AG04450 (cell line): ENCODE measurements at regions not wholly inside any gene's neighbourhood (a gene's known extent, or its start where the extent isn't known, plus 50 kb on each side); places are given as distances from the start of the nearest gene placed in this dataset.

Experiments used
- CTCF ChIA-PET: fragments of 300-600, 350-600 bp; formaldehyde crosslinking; extraction: SDS; loops from one replicate; lab custom pipeline; 2022; ENCODE audit warnings: antibody characterized with exemption, inconsistent platforms; lab: Charles Lee
- POLR2A ChIA-PET: fragments of 350-600 bp; formaldehyde crosslinking; extraction: SDS; loops from one replicate; lab custom pipeline; 2021; ENCODE audit warnings: antibody characterized with exemption, inconsistent platforms; lab: Yijun Ruan, JAX
- DNase-seq: peaks from one replicate; pipeline ENCODE4 v3.0.0-alpha.2; 2011; ENCODE audit warnings: low read depth, low spot score
- H3K27ac ChIP-seq: one replicate; pipeline ENCODE4 v1.5.1; 2012; ENCODE audit warnings: low read depth, low read length, control low read depth
- H3K27me3 ChIP-seq: one replicate; pipeline ENCODE4 v1.6.0; 2012; ENCODE audit warnings: low read length; ENCODE audit not compliant: control insufficient read depth, insufficient read depth
- H3K4me3 ChIP-seq: 2 replicates; pipeline ENCODE4 v1.5.1; 2011; ENCODE audit warnings: mild to moderate bottlenecking, low read depth, low read length, control low read depth
- H3K9me3 ChIP-seq: 2 replicates; pipeline ENCODE4 v1.5.1; 2012; ENCODE audit warnings: low read length; ENCODE audit not compliant: control insufficient read depth, insufficient read depth
- CTCF ChIP-seq: IDR thresholded peaks from 2 replicates; pipeline ENCODE4 v1.5.1; 2011; ENCODE audit warnings: low read depth, low read length, control low read depth, inconsistent platforms

- ChIA-PET POLR2A (no interaction called here), CTCF (no interaction called here)
- Histone ChIP-seq H3K27me3 (no peaks in the 10 kb centered on the region), H3K9me3 (peaks cover 15% of the 10 kb centered on the region; the same call in 1 of the 2 replicates), H3K27ac (no peak overlapping the region), H3K4me3 (no peak overlapping the region)
- no peak for TF ChIP-seq CTCF
- no peak for DNase-seq
Measured at GRCh38 chr7:41134300-41135255, 568.3 kb downstream of the INHBA start.

- no peaks in the 10 kb centered on the region for H3K27me3 ChIP-seq
- DNase-seq = no peak
- no peak overlapping the region for H3K27ac ChIP-seq
- no peak for TF ChIP-seq CTCF
- ChIA-PET POLR2A (no interaction called here), CTCF (interaction anchor here (0.6 kb wide), 1 partner anchor 421 kb away, joined by 3 read pairs; no protein-coding TSS in a partner anchor)
- H3K9me3 ChIP-seq = peaks cover 15% of the 10 kb centered on the region; the same call in 1 of the 2 replicates
- H3K4me3 ChIP-seq = no peak overlapping the region
Measured at GRCh38 chr7:41133690-41134299, 569.1 kb downstream of the INHBA start.

DNA sequence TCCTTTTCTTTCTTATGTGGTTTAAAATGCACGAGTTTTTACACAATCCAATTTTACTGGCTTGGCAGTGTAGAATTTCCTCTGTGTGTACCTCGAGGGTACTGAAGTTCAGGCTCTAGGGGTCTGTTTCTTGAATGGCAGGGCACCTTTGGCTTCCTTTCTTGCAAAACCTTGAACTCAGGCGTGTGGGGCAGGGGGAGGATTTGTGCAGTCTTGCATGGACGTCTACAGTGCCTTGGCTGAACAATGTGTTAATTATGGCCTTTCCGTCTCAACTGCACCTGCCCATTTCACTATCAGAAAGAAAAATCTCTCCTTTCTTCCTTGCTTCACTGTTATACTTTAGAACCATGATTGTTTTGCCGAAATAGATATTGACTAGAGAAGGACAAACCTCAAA lies 570.9 kb downstream of the INHBA start:
- no peak overlapping the region for H3K4me3 ChIP-seq
- no peak for DNase-seq
- POLR2A ChIA-PET = no interaction called here
- H3K27ac ChIP-seq = no peak overlapping the region
- CTCF ChIA-PET = interaction anchor here (0.9 kb wide), 1 partner anchor 573 kb away, joined by 3 read pairs; no protein-coding TSS in a partner anchor
- H3K9me3 ChIP-seq = peaks cover 15% of the 10 kb centered on the region; the same call in 1 of the 2 replicates
- H3K27me3 ChIP-seq = no peaks in the 10 kb centered on the region
- TF ChIP-seq CTCF = no peak

DNA sequence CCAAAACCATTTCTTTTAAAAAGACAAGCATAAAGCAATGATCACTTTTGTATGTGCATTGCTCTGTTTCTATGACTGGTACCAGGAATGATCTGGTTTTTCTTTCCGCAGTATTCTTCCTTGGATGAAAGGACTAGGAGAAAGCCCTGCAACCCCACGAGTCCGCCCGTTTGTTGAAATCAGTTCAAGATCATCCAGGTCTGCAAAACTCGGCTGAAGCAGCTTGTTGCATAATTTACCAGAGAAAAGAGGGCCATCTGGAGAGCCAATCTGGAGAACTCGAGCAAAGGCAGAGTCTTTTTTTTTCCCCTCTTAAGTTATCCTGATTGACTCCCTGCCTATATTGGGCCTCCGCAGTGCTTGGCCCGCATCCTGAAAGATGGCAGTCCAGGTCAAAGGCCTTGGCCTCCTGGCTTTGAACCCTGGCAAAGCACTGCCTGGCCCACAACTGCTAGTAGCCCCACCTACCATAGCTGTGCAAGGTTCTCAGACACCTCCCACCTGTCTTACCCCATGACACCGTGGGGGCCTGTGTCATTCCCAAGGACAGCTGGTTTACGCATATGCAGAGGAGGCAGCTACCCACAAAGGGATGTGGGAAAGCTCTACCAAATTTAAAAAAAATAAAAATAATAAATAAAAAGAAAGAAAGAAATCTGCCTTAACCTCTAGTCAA lies 572.2 kb downstream of the INHBA start:
- POLR2A ChIA-PET = no interaction called here
- CTCF ChIA-PET = interaction anchor here (1.1 kb wide), 1 partner anchor 14 kb away, joined by 3 read pairs; no protein-coding TSS in a partner anchor

More for the DNA sequence above, 572.2 kb downstream of the INHBA start:
- Histone ChIP-seq H3K27me3 (no peaks in the 10 kb centered on the region), H3K9me3 (peaks cover 3% of the 10 kb centered on the region; the same call in 1 of the 2 replicates), H3K4me3 (no peak overlapping the region), H3K27ac (no peak overlapping the region)
- no peak for TF ChIP-seq CTCF
- DNase-seq = no peak
